Adrenal gland (tissue), 9 donors: ENCODE measurements at regions not wholly inside any gene's neighbourhood (a gene's known extent, or its start where the extent isn't known, plus 50 kb on each side); places are given as distances from the start of the nearest gene placed in this dataset.

Experiments used
- DNase-seq, 7 donors: peaks; one replicate each; pipeline ENCODE4 v3.0.0-alpha.2; 2019 to 2020
- H3K27ac ChIP-seq, 5 donors: fragments of 200-600 bp; sonication (generic) in 4 of 5; 1 replicate in 3 of 5; 2 replicates in 2 of 5; pipeline versions ENCODE4 v1.5.1 to v1.8.0; 2016 to 2020; ENCODE audit warnings: mild to moderate bottlenecking in 1 of 5
- H3K27me3 ChIP-seq: fragments of 200-600 bp; 2 replicates; pipeline ENCODE4 v1.8.0; 2021
- H3K36me3 ChIP-seq, 2 donors: fragments of 200-600 bp; replicated peaks in 1 of 2; 1 replicate in 1 of 2; 2 replicates in 1 of 2; pipeline versions ENCODE4 v1.5.1 to v1.8.0; 2018 to 2022
- H3K4me1 ChIP-seq, 2 donors: fragments of 200-600 bp; replicated peaks in 1 of 2; 1 replicate in 1 of 2; 2 replicates in 1 of 2; pipeline versions ENCODE4 v1.5.1 to v1.8.0; 2018 to 2021
- H3K4me3 ChIP-seq, 4 donors: fragments of 200-600 bp; sonication (generic) in 3 of 4; one replicate each; pipeline ENCODE4 v1.5.1; 2016 to 2018
- H3K9me3 ChIP-seq, 3 donors: fragments of 200-600 bp; sonication (generic) in 1 of 3; replicated peaks in 1 of 3; 1 replicate in 2 of 3; 2 replicates in 1 of 3; pipeline versions ENCODE4 v1.5.1 to v1.8.0; 2016 to 2021
- CTCF ChIP-seq, 6 experiments: fragments of 450-650 bp in 4 of 6; fragments of 200-600 bp in 2 of 6; sonication (generic) in 1 of 6; IDR thresholded peaks; 1 replicate in 5 of 6; 2 replicates in 1 of 6; pipeline versions ENCODE4 v1.5.1 to v1.8.0; 2016 to 2021; ENCODE audit warnings: antibody characterized with exemption in 6 of 6, mild to moderate bottlenecking in 2 of 6, moderate library complexity in 1 of 6
- POLR2A ChIP-seq, 2 donors: fragments of 450-650 bp; IDR thresholded peaks; one replicate each; pipeline ENCODE4 v1.6.1; 2017; ENCODE audit warnings: antibody characterized with exemption in 2 of 2, mild to moderate bottlenecking in 2 of 2, moderate library complexity in 1 of 2
- WGBS, 4 donors: extraction: QIAGEN DNeasy Blood & Tissue Kit in 2 of 4; methylation state at CpG; one replicate each; pipeline versions ENCODE4 v1.1.5 to v1.1.7; 2013 to 2017; 5-methylcytosine and 5-hydroxymethylcytosine counted together
- intact Hi-C, 2 donors: fragments of 100-400 bp; cut with DNase I; formaldehyde crosslinking; loops; one replicate each; pipeline versions ENCODE4 v1.14.1 to v1.15.0; 2022 to 2023
- donor health status: healthy with polysubstance abuse.
- donor health status: Bipolar disorder and iron deficiency.
- donor health status: DM: yes; HTN: yes; CAD: no.
- donor health status: DM: no; HTN: no; CAD: no.
- donor health status: DM: no; HTN: no; CAD: no.

GRCh38 chrX:13126775-13127174 lies 82.4 kb upstream of the FAM9C start:
- no peaks in the 10 kb centered on the region for H3K9me3 ChIP-seq
- no peaks in the 10 kb centered on the region for H3K27me3 ChIP-seq
- peak in 2 of 7 donors; percentile 21 to 36 for DNase-seq
- H3K4me3 ChIP-seq, result no peak overlapping the region
- 37 to 77% (median 59%) methylated on average over 3 of the region's 3 CpGs for WGBS, 4 donors
- no peak for TF ChIP-seq CTCF (IDR thresholded peaks at IDR 0.05)
- no peak for TF ChIP-seq POLR2A (IDR thresholded peaks at IDR 0.05)
- peaks cover 7 to 38% of the 10 kb centered on the region in 2 donors for H3K4me1 ChIP-seq
- intact Hi-C loops, result no loop called here
- no peaks in the 10 kb centered on the region for H3K36me3 ChIP-seq
- peak overlapping the region; percentile 41 to 71 (median 47) for H3K27ac ChIP-seq

GRCh38 chrX:13125188-13125587 lies 80.8 kb upstream of the FAM9C start:
- peaks cover 7 to 38% of the 10 kb centered on the region in 2 donors for H3K4me1 ChIP-seq
- 3 to 54% (median 31%) methylated on average over 2 of the region's 2 CpGs for WGBS, 4 donors
- TF ChIP-seq CTCF (IDR thresholded peaks at IDR 0.05), result no peak
- TF ChIP-seq POLR2A (IDR thresholded peaks at IDR 0.05), result no peak

GRCh38 chrX:13123857-13124345 lies 79.5 kb upstream of the FAM9C start:
- Histone ChIP-seq H3K27ac (peak overlapping the region in 4 of 5 donors; percentile 17 to 70 (median 44)), H3K27me3 (no peaks in the 10 kb centered on the region), H3K4me1 (peaks cover 7 to 43% of the 10 kb centered on the region in 2 donors), H3K4me3 (no peak overlapping the region), H3K36me3 (no peaks in the 10 kb centered on the region), H3K9me3 (no peaks in the 10 kb centered on the region)
- intact Hi-C loops, result no loop called here
- TF ChIP-seq CTCF (IDR thresholded peaks at IDR 0.05), result no peak
- TF ChIP-seq POLR2A (IDR thresholded peaks at IDR 0.05), result no peak
- WGBS, 4 donors, result 36 to 60% (median 41%) methylated on average over 7 of the region's 7 CpGs
- peak in 1 of 7 donors; percentile 4 for DNase-seq

More at GRCh38 chrX:13125188-13125587, 80.8 kb upstream of the FAM9C start:
- Histone ChIP-seq H3K27me3 (no peaks in the 10 kb centered on the region), H3K4me3 (no peak overlapping the region), H3K36me3 (no peaks in the 10 kb centered on the region), H3K9me3 (no peaks in the 10 kb centered on the region), H3K27ac (peak overlapping the region; percentile 6 to 83 (median 46))
- peak in 5 of 7 donors; percentile 24 to 62 (median 37) for DNase-seq
- intact Hi-C loops, result no loop called here

- 35 to 52% (median 43%) methylated on average over 4 to 5 of the region's 5 CpGs for WGBS, 4 donors
- Histone ChIP-seq H3K36me3 (no peaks in the 10 kb centered on the region), H3K9me3 (no peaks in the 10 kb centered on the region), H3K27ac (peak overlapping the region; percentile 13 to 70 (median 31)), H3K27me3 (no peaks in the 10 kb centered on the region), H3K4me1 (peaks cover 5 to 43% of the 10 kb centered on the region in 2 donors), H3K4me3 (no peak overlapping the region)
- TF ChIP-seq CTCF (IDR thresholded peaks at IDR 0.05) (no peak), POLR2A (IDR thresholded peaks at IDR 0.05) (no peak)
- intact Hi-C loops, result no loop called here
- peak in 2 of 7 donors; percentile 8 to 17 for DNase-seq
These were observed 78.9 kb upstream of the FAM9C start for GRCh38 chrX:13123247-13123856.
